H1 (cell line): ENCODE measurements at regions not wholly inside any gene's neighbourhood (a gene's known extent, or its start where the extent isn't known, plus 50 kb on each side); places are given as distances from the start of the nearest gene placed in this dataset.

Experiments
- CTCF ChIA-PET: fragments of 300-600 bp; sonication (Branson Sonifier 250); formaldehyde crosslinking; loops from one replicate; lab custom pipeline; 2021; ENCODE audit not compliant: partially characterized antibody; lab: Charles Lee
- POLR2A ChIA-PET: fragments of 300-600 bp; sonication (Branson Sonifier 250); formaldehyde crosslinking; loops from one replicate; lab custom pipeline; 2021; ENCODE audit warnings: inconsistent platforms; ENCODE audit not compliant: partially characterized antibody; lab: Charles Lee
- DNase-seq, 2 experiments: peaks; one replicate each; pipeline versions ENCODE4 v3.0.0 to v3.0.0-alpha.2; 2010 to 2022; ENCODE audit warnings: low spot score in 2 of 2, low read depth in 1 of 2, mixed read lengths in 1 of 2
- FAIRE-seq: peaks from 2 replicates; lab custom pipeline; 2011; peaks lifted over from hg19 to GRCh38; lab: Jason Lieb, UNC
- H2AFZ ChIP-seq: 2 replicates; pipeline ENCODE4 v1.8.1; 2012; ENCODE audit warnings: low read length, inconsistent platforms
- H2AK5ac ChIP-seq: 2 replicates; pipeline ENCODE4 v1.6.1; 2013; ENCODE audit warnings: low read depth, low read length
- H2BK120ac ChIP-seq: replicated peaks from 2 replicates; pipeline ENCODE3; 2013; ENCODE audit warnings: low read depth, low read length, inconsistent platforms
- H2BK12ac ChIP-seq: 2 replicates; pipeline ENCODE4 v1.6.1; 2013; ENCODE audit warnings: low read depth, low read length
- H2BK15ac ChIP-seq: 2 replicates; pipeline ENCODE4 v1.6.1; 2013; ENCODE audit warnings: low read length
- H2BK20ac ChIP-seq: 2 replicates; pipeline ENCODE4 v1.6.1; 2013; ENCODE audit warnings: low read length
- H2BK5ac ChIP-seq: 2 replicates; pipeline ENCODE4 v1.6.1; 2013; ENCODE audit warnings: low read depth, low read length
- H3K14ac ChIP-seq: 2 replicates; pipeline ENCODE4 v1.6.1; 2013; ENCODE audit warnings: inconsistent platforms; ENCODE audit not compliant: insufficient read length
- H3K18ac ChIP-seq: 2 replicates; pipeline ENCODE4 v1.6.1; 2013; ENCODE audit warnings: low read length; ENCODE audit errors: extremely low read depth
- H3K23ac ChIP-seq: 2 replicates; pipeline ENCODE4 v1.6.1; 2013; ENCODE audit warnings: inconsistent platforms; ENCODE audit not compliant: insufficient read length
- H3K23me2 ChIP-seq: 2 replicates; pipeline ENCODE4 v1.6.1; 2013; ENCODE audit warnings: low read depth, low read length
- H3K27ac ChIP-seq: 2 replicates; pipeline ENCODE4 v1.6.1; 2011; ENCODE audit warnings: low read depth, low read length, inconsistent platforms
- H3K27me3 ChIP-seq, 4 experiments: replicated peaks in 1 of 4; 1 replicate in 1 of 4; 2 replicates in 3 of 4; pipeline versions ENCODE4 v1.6.1 to v1.8.1; 2011 to 2013; ENCODE audit warnings: low read length in 3 of 4, mild to moderate bottlenecking in 3 of 4, inconsistent platforms in 2 of 4, mixed read lengths in 2 of 4, moderate library complexity in 1 of 4; ENCODE audit not compliant: control insufficient read depth in 3 of 4, insufficient read depth in 3 of 4; ENCODE audit errors: extremely low read depth in 1 of 4
- H3K36me3 ChIP-seq, 4 experiments: 2 replicates each; pipeline versions ENCODE4 v1.6.1 to v1.8.1; 2011 to 2013; ENCODE audit warnings: mild to moderate bottlenecking in 4 of 4, low read length in 3 of 4, moderate library complexity in 2 of 4, control low read depth in 1 of 4, inconsistent platforms in 1 of 4; ENCODE audit not compliant: insufficient read depth in 4 of 4, control insufficient read depth in 2 of 4
- H3K4ac ChIP-seq: replicated peaks from 2 replicates; pipeline ENCODE3; 2013; ENCODE audit warnings: low read length, low read depth, mixed read lengths, inconsistent platforms; ENCODE audit not compliant: insufficient read length
- H3K4me1 ChIP-seq, 4 experiments: replicated peaks in 1 of 4; 1 replicate in 1 of 4; 2 replicates in 3 of 4; pipeline versions ENCODE4 v1.6.1 to v1.8.1; 2011 to 2013; ENCODE audit warnings: low read length in 3 of 4, inconsistent platforms in 2 of 4, mixed read lengths in 1 of 4; ENCODE audit not compliant: insufficient read depth in 4 of 4, control insufficient read depth in 3 of 4
- H3K4me2 ChIP-seq, 2 experiments: 2 replicates each; pipeline versions ENCODE4 v1.6.1 to v1.8.1; 2011 to 2013; ENCODE audit warnings: low read depth in 2 of 2, low read length in 2 of 2, control low read depth in 1 of 2, inconsistent platforms in 1 of 2, mild to moderate bottlenecking in 1 of 2; ENCODE audit not compliant: insufficient read depth in 1 of 2
- H3K4me3 ChIP-seq, 4 experiments: fragments of 200-600, 300-600 bp in 1 of 4; sonication (generic), shearing (Covaris generic), sonication (Bioruptor Twin) in 1 of 4; 2 replicates each; pipeline versions ENCODE4 v1.5.1 to v1.8.1; 2011 to 2016; ENCODE audit warnings: low read length in 4 of 4, low read depth in 3 of 4, control low read depth in 2 of 4, inconsistent platforms in 2 of 4, mild to moderate bottlenecking in 2 of 4, mixed read lengths in 1 of 4, moderate library complexity in 1 of 4; ENCODE audit not compliant: insufficient read depth in 2 of 4; ENCODE audit errors: extremely low read depth in 1 of 4
- H3K56ac ChIP-seq: replicated peaks from 2 replicates; pipeline ENCODE3; 2013; ENCODE audit warnings: low read depth, mild to moderate bottlenecking, mixed read lengths, low read length, inconsistent platforms; ENCODE audit not compliant: insufficient read length
- H3K79me1 ChIP-seq: 2 replicates; pipeline ENCODE4 v1.6.1; 2013; ENCODE audit warnings: low read depth, low read length, control low read depth
- H3K79me2 ChIP-seq, 2 experiments: 2 replicates each; pipeline versions ENCODE4 v1.6.1 to v1.8.1; 2012 to 2013; ENCODE audit warnings: low read length in 2 of 2, mild to moderate bottlenecking in 2 of 2, inconsistent platforms in 1 of 2; ENCODE audit not compliant: insufficient read depth in 2 of 2, control insufficient read depth in 1 of 2
- H3K9ac ChIP-seq, 4 experiments: replicated peaks in 1 of 4; 1 replicate in 1 of 4; 2 replicates in 3 of 4; pipeline versions ENCODE4 v1.6.1 to v1.8.1; 2011 to 2013; ENCODE audit warnings: low read depth in 3 of 4, low read length in 3 of 4, control low read depth in 2 of 4, mild to moderate bottlenecking in 2 of 4, moderate library complexity in 2 of 4, inconsistent platforms in 1 of 4; ENCODE audit errors: extremely low read depth in 1 of 4
- H3K9me3 ChIP-seq, 2 experiments: 2 replicates each; pipeline versions ENCODE4 v1.6.1 to v1.8.1; 2012 to 2013; ENCODE audit warnings: mild to moderate bottlenecking in 2 of 2, moderate library complexity in 2 of 2, control low read depth in 1 of 2, inconsistent platforms in 1 of 2, low read depth in 1 of 2, low read length in 1 of 2, mixed read lengths in 1 of 2; ENCODE audit not compliant: insufficient read depth in 2 of 2
- H4K20me1 ChIP-seq, 2 experiments: replicated peaks in 1 of 2; 2 replicates each; pipeline versions ENCODE3 to v1.8.1; 2011 to 2013; ENCODE audit warnings: inconsistent platforms in 2 of 2, low read length in 2 of 2, mild to moderate bottlenecking in 1 of 2; ENCODE audit not compliant: insufficient read depth in 2 of 2, control insufficient read depth in 1 of 2
- H4K5ac ChIP-seq: 2 replicates; pipeline ENCODE4 v1.6.1; 2013; ENCODE audit warnings: low read length, low read depth, mixed read lengths, inconsistent platforms; ENCODE audit not compliant: insufficient read length
- H4K8ac ChIP-seq: 2 replicates; pipeline ENCODE4 v1.8.0; 2013; ENCODE audit warnings: mild to moderate bottlenecking, moderate library complexity, low read length, inconsistent platforms; ENCODE audit not compliant: insufficient read depth; ENCODE audit errors: extremely low read depth
- H4K91ac ChIP-seq: replicated peaks from 2 replicates; pipeline ENCODE3; 2013; ENCODE audit warnings: low read length, mixed read lengths, inconsistent platforms; ENCODE audit not compliant: insufficient read length
- CEBPB ChIP-seq: IDR thresholded peaks from 2 replicates; pipeline ENCODE4 v1.6.1; 2012; ENCODE audit warnings: low read depth, low read length
- FOSL1 ChIP-seq: IDR thresholded peaks from 2 replicates; pipeline ENCODE4 v1.6.1; 2011; ENCODE audit warnings: mild to moderate bottlenecking, low read depth, low read length, moderate library complexity; ENCODE audit not compliant: insufficient read depth
- MAX ChIP-seq: IDR thresholded peaks from 2 replicates; pipeline ENCODE4 v1.6.1; 2012; ENCODE audit warnings: inconsistent platforms
- NRF1 ChIP-seq: IDR thresholded peaks from 2 replicates; pipeline ENCODE4 v1.6.1; 2011; ENCODE audit warnings: mild to moderate bottlenecking, low read depth, low read length, improper control_type of control experiment
- SUZ12 ChIP-seq: fragments of 200-600 bp; sonication (generic); IDR thresholded peaks from 2 replicates; pipeline ENCODE4 v1.6.1; 2012; ENCODE audit warnings: mild to moderate bottlenecking, inconsistent platforms, low read length, moderate library complexity, mixed read lengths
- TBP ChIP-seq: IDR thresholded peaks from 2 replicates; pipeline ENCODE4 v1.6.1; 2011; ENCODE audit warnings: low read depth, low read length, improper control_type of control experiment
- WGBS, 2 experiments: shearing (Covaris generic) in 1 of 2; methylation state at CpG; one replicate each; pipeline versions ENCODE4 v1.1.6 to v1.1.7; 2013 to 2015; ENCODE audit warnings: low lambda C conversion rate in 2 of 2, mixed read lengths in 2 of 2, inconsistent platforms in 1 of 2, low coverage in 1 of 2, missing lambda C conversion rate in 1 of 2; ENCODE audit not compliant: insufficient replicate concordance in 2 of 2, insufficient coverage in 1 of 2, insufficient read length in 1 of 2; ENCODE audit errors: extremely low coverage in 1 of 2, missing lambda C conversion rate in 1 of 2; 5-methylcytosine and 5-hydroxymethylcytosine counted together

- H2BK12ac ChIP-seq = no peak overlapping the region
- no peak overlapping the region for H2BK15ac ChIP-seq
- H3K4me3 ChIP-seq = no peak overlapping the region
- peaks cover 5 to 6% of the 10 kb centered on the region in 2 experiments; a peak in 3 of 4 replicates for H3K9me3 ChIP-seq
- no peaks in the 10 kb centered on the region for H3K79me1 ChIP-seq
- no peaks in the 10 kb centered on the region for H3K79me2 ChIP-seq
- H3K27ac ChIP-seq = no peak overlapping the region
- TF ChIP-seq SUZ12 (no peak), FOSL1 (no peak), TBP (no peak), CEBPB (no peak), MAX (no peak), NRF1 (no peak)
- no peak overlapping the region for H3K18ac ChIP-seq
- no peak overlapping the region for H2BK120ac ChIP-seq
- peaks cover 0 to 5% (median 0%) of the 10 kb centered on the region in 4 experiments; a peak in 2 of 7 replicates for H3K4me1 ChIP-seq
- H3K14ac ChIP-seq = no peak overlapping the region
- no peak overlapping the region for H2AK5ac ChIP-seq
- no peak overlapping the region for H2BK20ac ChIP-seq
- H4K20me1 ChIP-seq = no peaks in the 10 kb centered on the region
- FAIRE-seq = no peak
- H3K36me3 ChIP-seq = no peaks in the 10 kb centered on the region
- 34% methylated on average over 3 of the region's 3 CpGs; no CpG with 5 or more reads in 1 of the 2 experiments for WGBS, 2 experiments
- no peak overlapping the region for H2BK5ac ChIP-seq
- no peak overlapping the region for H4K91ac ChIP-seq
- no peaks in the 10 kb centered on the region for H3K27me3 ChIP-seq
- no peak for DNase-seq
- H3K4me2 ChIP-seq = no peak overlapping the region
- H3K56ac ChIP-seq = no peak overlapping the region
- no peaks in the 10 kb centered on the region for H3K23me2 ChIP-seq
- no peak overlapping the region for H2AFZ ChIP-seq
- ChIA-PET CTCF (no interaction called here), POLR2A (no interaction called here)
- no peak overlapping the region for H3K23ac ChIP-seq
- H4K5ac ChIP-seq = no peak overlapping the region
- H3K4ac ChIP-seq = no peak overlapping the region
- H3K9ac ChIP-seq = no peak overlapping the region
- no peak overlapping the region for H4K8ac ChIP-seq
Observed at GRCh38 chr7:36088966-36089365, 64.1 kb upstream of the EEPD1 start.
